ENCODE measurements at regions not wholly inside any gene's neighbourhood (a gene's known extent, or its start where the extent isn't known, plus 50 kb on each side); places are given as distances from the start of the nearest gene placed in this dataset.

- Histone ChIP-seq H3K4me3 (ENCODE audit: low read depth, low read length) (no peak overlapping the region), H3K27ac (ENCODE audit: extremely low read depth, low read depth, low read length) (no peak overlapping the region), H3K9me3 (ENCODE audit: control insufficient read depth, insufficient read depth, low read depth, low read length) (no peaks in the 10 kb centered on the region), H3K36me3 (ENCODE audit: control insufficient read depth in 2 of 2, insufficient read depth in 1 of 2, low read length in 2 of 2) (no peaks in the 10 kb centered on the region), H3K4me1 (ENCODE audit: control insufficient read depth, insufficient read depth, low read length) (no peaks in the 10 kb centered on the region)
- CTCF ChIA-PET: no interaction called here
- TF ChIP-seq ATF2 (tag by site-specific recombination; IDR thresholded peaks at IDR 0.05; ENCODE audit: low read depth) (no peak), BCL6B (tag by site-specific recombination; IDR thresholded peaks at IDR 0.05) (no peak), ZNF391 (tag by site-specific recombination; IDR thresholded peaks at IDR 0.05; ENCODE audit: borderline replicate concordance, low read depth) (no peak), ZNF792 (tag by site-specific recombination; IDR thresholded peaks at IDR 0.05) (no peak), ZNF280D (tag by site-specific recombination; IDR thresholded peaks at IDR 0.05) (no peak), WT1 (tag by site-specific recombination; IDR thresholded peaks at IDR 0.05) (no peak), GLIS2 (tag by site-specific recombination; IDR thresholded peaks at IDR 0.05) (no peak), PATZ1 (tag by site-specific recombination; IDR thresholded peaks at IDR 0.05) (no peak), ZNF692 (tag by site-specific recombination; IDR thresholded peaks at IDR 0.05) (no peak), ZBTB49 (tag by site-specific recombination; IDR thresholded peaks at IDR 0.05; ENCODE audit: low read depth) (no peak), ZNF394 (tag by site-specific recombination; IDR thresholded peaks at IDR 0.05; ENCODE audit: borderline replicate concordance) (no peak), ZNF10 (tag by site-specific recombination; IDR thresholded peaks at IDR 0.05) (no peak), REPIN1 (tag by site-specific recombination; IDR thresholded peaks at IDR 0.05; ENCODE audit: low read depth) (no peak), ZNF354C (tag by site-specific recombination; IDR thresholded peaks at IDR 0.05; ENCODE audit: borderline replicate concordance, low read depth) (no peak), ZNF133 (tag by site-specific recombination; IDR thresholded peaks at IDR 0.05) (no peak), ZNF549 (tag by site-specific recombination; IDR thresholded peaks at IDR 0.05) (no peak), MEIS1 (CRISPR knock-in tag; IDR thresholded peaks at IDR 0.05; ENCODE audit: borderline replicate concordance) (no peak), ZNF501 (tag by site-specific recombination; IDR thresholded peaks at IDR 0.05) (no peak)
- POLR2A ChIA-PET: no interaction called here
Observed at GRCh38 chr4:37014584-37014983, 230.0 kb upstream of the NWD2 start.

Data from HEK293 (cell line).